ENCODE measurements at regions not wholly inside any gene's neighbourhood (a gene's known extent, or its start where the extent isn't known, plus 50 kb on each side); places are given as distances from the start of the nearest gene placed in this dataset.

- ATAC-seq (no peak), DNase-seq (no peak)
- no peaks in the 10 kb centered on the region for H3K4me1 ChIP-seq
- no peak overlapping the region for H3K4me3 ChIP-seq
- TF ChIP-seq, protein P1, sequence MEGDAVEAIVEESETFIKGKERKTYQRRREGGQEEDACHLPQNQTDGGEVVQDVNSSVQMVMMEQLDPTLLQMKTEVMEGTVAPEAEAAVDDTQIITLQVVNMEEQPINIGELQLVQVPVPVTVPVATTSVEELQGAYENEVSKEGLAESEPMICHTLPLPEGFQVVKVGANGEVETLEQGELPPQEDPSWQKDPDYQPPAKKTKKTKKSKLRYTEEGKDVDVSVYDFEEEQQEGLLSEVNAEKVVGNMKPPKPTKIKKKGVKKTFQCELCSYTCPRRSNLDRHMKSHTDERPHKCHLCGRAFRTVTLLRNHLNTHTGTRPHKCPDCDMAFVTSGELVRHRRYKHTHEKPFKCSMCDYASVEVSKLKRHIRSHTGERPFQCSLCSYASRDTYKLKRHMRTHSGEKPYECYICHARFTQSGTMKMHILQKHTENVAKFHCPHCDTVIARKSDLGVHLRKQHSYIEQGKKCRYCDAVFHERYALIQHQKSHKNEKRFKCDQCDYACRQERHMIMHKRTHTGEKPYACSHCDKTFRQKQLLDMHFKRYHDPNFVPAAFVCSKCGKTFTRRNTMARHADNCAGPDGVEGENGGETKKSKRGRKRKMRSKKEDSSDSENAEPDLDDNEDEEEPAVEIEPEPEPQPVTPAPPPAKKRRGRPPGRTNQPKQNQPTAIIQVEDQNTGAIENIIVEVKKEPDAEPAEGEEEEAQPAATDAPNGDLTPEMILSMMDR (IDR thresholded peaks at IDR 0.05): no peak
- intact Hi-C loops (cut with DNase I): no loop called here
- no peaks in the 10 kb centered on the region for H3K9me3 ChIP-seq
- H3K27me3 ChIP-seq (ENCODE audit: low read depth): no peaks in the 10 kb centered on the region
- H3K36me3 ChIP-seq: no peaks in the 10 kb centered on the region
- no peak overlapping the region for H3K27ac ChIP-seq
Measured at GRCh38 chr2:180325416-180326120, 318.5 kb upstream of the CWC22 start.

- no peak for DNase-seq
- Histone ChIP-seq H3K27me3 (ENCODE audit: low read depth) (no peaks in the 10 kb centered on the region), H3K27ac (no peak overlapping the region), H3K4me1 (no peaks in the 10 kb centered on the region), H3K36me3 (no peaks in the 10 kb centered on the region), H3K9me3 (no peaks in the 10 kb centered on the region), H3K4me3 (no peak overlapping the region)
- TF ChIP-seq, protein P1 (IDR thresholded peaks at IDR 0.05): no peak
- intact Hi-C loops (cut with DNase I): no loop called here
- ATAC-seq: no peak
Measured at GRCh38 chr2:180324182-180324581, 317.1 kb upstream of the CWC22 start.

DNA sequence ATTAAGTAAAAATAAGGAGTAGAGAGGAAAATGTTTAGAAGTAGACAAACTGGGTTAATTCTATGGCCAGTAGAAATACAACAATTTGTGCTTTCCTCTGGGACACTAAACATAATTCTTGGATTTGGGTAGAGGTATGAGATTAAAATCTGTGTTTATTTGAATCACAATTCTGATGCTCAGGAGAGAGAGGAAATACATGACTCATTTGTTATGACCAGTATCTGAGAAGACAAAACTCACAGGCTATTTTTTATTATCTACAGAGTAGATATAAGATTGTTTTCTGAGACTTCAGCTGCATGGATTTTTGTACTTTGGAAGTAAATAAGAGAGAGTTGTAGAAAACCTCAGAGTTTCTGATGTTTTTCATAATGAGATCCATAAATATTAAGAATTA lies 315.7 kb upstream of the CWC22 start:
- Histone ChIP-seq H3K36me3 (no peaks in the 10 kb centered on the region), H3K4me1 (no peaks in the 10 kb centered on the region), H3K4me3 (no peak overlapping the region), H3K27ac (no peak overlapping the region), H3K27me3 (ENCODE audit: low read depth) (no peaks in the 10 kb centered on the region), H3K9me3 (no peaks in the 10 kb centered on the region)
- no peak for ATAC-seq
- intact Hi-C loops (cut with DNase I): no loop called here
- TF ChIP-seq, protein P1 (IDR thresholded peaks at IDR 0.05): no peak
- DNase-seq: no peak

DNA sequence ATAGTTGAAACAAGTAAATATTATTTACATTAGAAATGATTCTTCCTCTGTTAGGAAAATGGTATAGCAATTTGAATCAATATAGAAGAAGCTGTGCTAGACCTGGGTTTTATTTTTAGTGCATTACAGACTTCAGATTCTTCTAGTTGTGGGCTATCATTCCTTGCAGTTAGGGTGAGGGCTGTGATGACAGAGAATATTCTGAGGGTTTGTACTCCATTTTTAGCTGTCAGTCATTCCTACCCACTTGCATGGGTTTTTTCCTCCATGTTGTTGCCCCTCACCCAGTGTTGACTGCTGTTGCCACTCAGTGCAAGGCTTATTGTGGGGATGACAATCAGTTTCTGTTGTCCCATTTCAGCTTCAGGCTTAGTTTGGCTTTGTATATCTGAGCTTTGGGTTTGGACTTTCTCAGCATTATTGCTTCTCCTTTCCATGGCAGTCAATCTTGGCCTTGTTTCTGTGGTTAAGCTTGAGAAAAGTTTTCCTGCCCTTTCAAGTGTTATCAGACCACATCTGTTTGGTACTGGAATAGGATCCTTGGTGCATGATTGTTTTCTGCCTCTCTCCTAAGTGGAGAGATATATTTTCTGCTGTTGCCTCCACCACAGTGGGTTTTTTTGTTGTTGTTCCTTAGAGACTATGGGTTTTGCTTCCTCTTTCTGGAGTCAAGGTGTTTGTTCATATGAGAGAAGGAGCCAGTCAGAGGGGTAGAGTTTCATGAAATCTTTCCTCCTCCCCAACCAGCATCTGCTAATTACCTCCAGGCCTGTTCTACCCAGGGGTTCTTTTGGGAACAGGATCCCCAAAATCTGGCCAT lies 312.7 kb upstream of the CWC22 start:
- Histone ChIP-seq H3K4me1 (no peaks in the 10 kb centered on the region), H3K36me3 (no peaks in the 10 kb centered on the region), H3K4me3 (no peak overlapping the region), H3K9me3 (no peaks in the 10 kb centered on the region), H3K27me3 (ENCODE audit: low read depth) (no peaks in the 10 kb centered on the region), H3K27ac (no peak overlapping the region)
- intact Hi-C loops (cut with DNase I): no loop called here
- ATAC-seq: no peak
- TF ChIP-seq, protein P1 (IDR thresholded peaks at IDR 0.05): no peak
- DNase-seq: no peak

DNA sequence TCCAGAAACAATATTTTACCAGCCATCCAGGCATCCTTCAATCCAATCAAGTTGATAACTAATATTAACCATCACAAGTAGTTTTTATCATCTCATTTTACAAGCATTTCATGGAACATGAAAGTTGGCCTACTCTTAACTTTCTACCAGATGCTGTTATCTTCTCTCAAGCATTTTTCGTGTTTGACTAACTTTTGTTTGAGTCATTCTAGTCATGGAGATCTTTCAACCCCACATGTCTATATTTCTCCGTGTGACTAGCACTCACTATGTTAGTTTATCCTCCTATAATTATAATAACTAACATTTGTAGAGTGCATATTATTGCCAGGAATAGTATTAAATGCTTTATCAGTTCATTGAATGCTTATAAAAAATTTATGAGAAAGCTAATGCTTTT lies 307.0 kb upstream of the CWC22 start:
- no peak for ATAC-seq
- Histone ChIP-seq H3K36me3 (no peaks in the 10 kb centered on the region), H3K9me3 (no peaks in the 10 kb centered on the region), H3K27ac (no peak overlapping the region), H3K27me3 (ENCODE audit: low read depth) (no peaks in the 10 kb centered on the region), H3K4me1 (no peaks in the 10 kb centered on the region), H3K4me3 (no peak overlapping the region)
- TF ChIP-seq, protein P1 (IDR thresholded peaks at IDR 0.05): no peak
- intact Hi-C loops (cut with DNase I): no loop called here
- DNase-seq: no peak
